ENCODE measurements at regions not wholly inside any gene's neighbourhood (a gene's known extent, or its start where the extent isn't known, plus 50 kb on each side); places are given as distances from the start of the nearest gene placed in this dataset.
A peak's percentile ranks its signal among the peaks of the same experiment; 100 is the strongest.
"Not testable (repeated sequence)": the region's sequence is repeated elsewhere in the genome, so short reads cannot be mapped to it uniquely, and the experiment has no call there.

- no peaks in the 10 kb centered on the region for H3K36me3 ChIP-seq (ENCODE audit: control insufficient read depth in 4 of 4, insufficient read depth in 3 of 4, low read depth in 1 of 4, low read length in 3 of 4)
- H3K4me1 ChIP-seq (ENCODE audit: control insufficient read depth in 4 of 4, insufficient read depth in 4 of 4, low read length in 3 of 4) = peaks cover 0 to 5% (median 0%) of the 10 kb centered on the region in 4 donors
- peaks cover 0 to 11% (median 0%) of the 10 kb centered on the region in 4 donors for H3K9me3 ChIP-seq (ENCODE audit: control insufficient read depth in 4 of 4, low read length in 3 of 4)
- H3K9ac ChIP-seq (ENCODE audit: low read depth in 1 of 2, low read length in 2 of 2) = no peak overlapping the region
- TF ChIP-seq EGR1 (IDR thresholded peaks at IDR 0.05; ENCODE audit: low read depth in 2 of 2) (no peak), FOXA1 (IDR thresholded peaks at IDR 0.05) (no peak)
- TF ChIP-seq, protein P1, sequence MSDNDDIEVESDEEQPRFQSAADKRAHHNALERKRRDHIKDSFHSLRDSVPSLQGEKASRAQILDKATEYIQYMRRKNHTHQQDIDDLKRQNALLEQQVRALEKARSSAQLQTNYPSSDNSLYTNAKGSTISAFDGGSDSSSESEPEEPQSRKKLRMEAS (IDR thresholded peaks at IDR 0.05) = no peak
- H3K4me3 ChIP-seq (ENCODE audit: low read depth in 1 of 3, low read length in 3 of 3) = no peak overlapping the region
- no peak for DNase-seq (ENCODE audit: low spot score)
- no peak overlapping the region for H3K27ac ChIP-seq (ENCODE audit: low read depth in 1 of 2, low read length in 2 of 2)
- WGBS = 84% methylated on average over 2 of the region's 2 CpGs
- H3K27me3 ChIP-seq (ENCODE audit: control insufficient read depth in 4 of 4, insufficient read depth in 4 of 4, low read length in 3 of 4) = no peaks in the 10 kb centered on the region
Measured at GRCh38 chr9:88915916-88916315, 75.4 kb upstream of the S1PR3 start.

GRCh38 chr9:88916894-88917293, 74.4 kb upstream of the S1PR3 start:
- WGBS = 0% methylated on average over 1 of the region's 1 CpG

DNA sequence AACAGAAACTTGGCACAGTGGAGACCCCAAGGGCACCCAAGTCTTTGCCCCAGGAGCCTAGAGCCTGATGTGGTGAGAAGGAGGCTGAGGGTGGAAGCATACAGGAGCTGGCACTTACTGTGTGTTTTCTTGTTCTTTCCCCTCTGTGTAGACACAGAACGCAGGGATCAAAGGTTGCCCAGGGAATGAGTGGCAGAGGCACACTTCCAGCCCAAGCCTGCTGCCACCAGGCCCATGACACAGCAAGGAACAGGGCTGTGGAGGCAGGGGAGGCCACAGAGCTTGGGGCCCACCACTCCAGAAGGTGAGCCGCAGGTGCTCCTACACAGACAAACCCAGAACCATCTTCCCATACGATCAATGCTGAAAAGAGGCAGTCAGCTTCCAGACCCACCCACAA, 73.9 kb upstream of the S1PR3 start:
- H3K27ac ChIP-seq (ENCODE audit: low read depth in 1 of 2, low read length in 2 of 2) = no peak overlapping the region
- H3K9me3 ChIP-seq (ENCODE audit: control insufficient read depth in 4 of 4, low read length in 3 of 4) = peaks cover 0 to 11% (median 0%) of the 10 kb centered on the region in 4 donors
- peaks cover 0 to 5% (median 0%) of the 10 kb centered on the region in 4 donors for H3K4me1 ChIP-seq (ENCODE audit: control insufficient read depth in 4 of 4, insufficient read depth in 4 of 4, low read length in 3 of 4)
- H3K27me3 ChIP-seq (ENCODE audit: control insufficient read depth in 4 of 4, insufficient read depth in 4 of 4, low read length in 3 of 4) = no peaks in the 10 kb centered on the region
- TF ChIP-seq, protein P1 (IDR thresholded peaks at IDR 0.05) = no peak
- TF ChIP-seq HNF4A (conservative IDR thresholded peaks at IDR 0.05) = peak; percentile 34 to 70
- H3K36me3 ChIP-seq (ENCODE audit: control insufficient read depth in 4 of 4, insufficient read depth in 3 of 4, low read depth in 1 of 4, low read length in 3 of 4) = no peaks in the 10 kb centered on the region
- no peak overlapping the region for H3K4me3 ChIP-seq (ENCODE audit: low read depth in 1 of 3, low read length in 3 of 3)
- no peak for DNase-seq (ENCODE audit: low spot score)
- WGBS = 72% methylated on average over 3 of the region's 3 CpGs
- H3K9ac ChIP-seq (ENCODE audit: low read depth in 1 of 2, low read length in 2 of 2) = no peak overlapping the region

More at GRCh38 chr9:88916894-88917293, 74.4 kb upstream of the S1PR3 start:
- DNase-seq (ENCODE audit: low spot score) = no peak
- H3K27me3 ChIP-seq (ENCODE audit: control insufficient read depth in 4 of 4, insufficient read depth in 4 of 4, low read length in 3 of 4) = no peaks in the 10 kb centered on the region
- H3K4me3 ChIP-seq (ENCODE audit: low read depth in 1 of 3, low read length in 3 of 3) = no peak overlapping the region
- H3K4me1 ChIP-seq (ENCODE audit: control insufficient read depth in 4 of 4, insufficient read depth in 4 of 4, low read length in 3 of 4) = peaks cover 0 to 5% (median 0%) of the 10 kb centered on the region in 4 donors
- no peak for TF ChIP-seq NR2F2 (IDR thresholded peaks at IDR 0.05)
- TF ChIP-seq TAF1 (conservative IDR thresholded peaks at IDR 0.05) = no peak
- H3K9ac ChIP-seq (ENCODE audit: low read depth in 1 of 2, low read length in 2 of 2) = no peak overlapping the region
- H3K9me3 ChIP-seq (ENCODE audit: control insufficient read depth in 4 of 4, low read length in 3 of 4) = peaks cover 0 to 11% (median 0%) of the 10 kb centered on the region in 4 donors
- H3K27ac ChIP-seq (ENCODE audit: low read depth in 1 of 2, low read length in 2 of 2) = no peak overlapping the region
- no peaks in the 10 kb centered on the region for H3K36me3 ChIP-seq (ENCODE audit: control insufficient read depth in 4 of 4, insufficient read depth in 3 of 4, low read depth in 1 of 4, low read length in 3 of 4)

GRCh38 chr9:88918537-88918936, 72.7 kb upstream of the S1PR3 start:
- peaks cover 0 to 11% (median 0%) of the 10 kb centered on the region in 4 donors for H3K9me3 ChIP-seq (ENCODE audit: control insufficient read depth in 4 of 4, low read length in 3 of 4)
- WGBS = 71% methylated on average over 1 of the region's 1 CpG
- not testable (repeated sequence) for DNase-seq (ENCODE audit: low spot score); H3K27me3 ChIP-seq (ENCODE audit: control insufficient read depth in 4 of 4, insufficient read depth in 4 of 4, low read length in 3 of 4); H3K4me3 ChIP-seq (ENCODE audit: low read depth in 1 of 3, low read length in 3 of 3); H3K27ac ChIP-seq (ENCODE audit: low read depth in 1 of 2, low read length in 2 of 2); H3K36me3 ChIP-seq (ENCODE audit: control insufficient read depth in 4 of 4, insufficient read depth in 3 of 4, low read depth in 1 of 4, low read length in 3 of 4); H3K9ac ChIP-seq (ENCODE audit: low read depth in 1 of 2, low read length in 2 of 2); H3K4me1 ChIP-seq (ENCODE audit: control insufficient read depth in 4 of 4, insufficient read depth in 4 of 4, low read length in 3 of 4)

DNA sequence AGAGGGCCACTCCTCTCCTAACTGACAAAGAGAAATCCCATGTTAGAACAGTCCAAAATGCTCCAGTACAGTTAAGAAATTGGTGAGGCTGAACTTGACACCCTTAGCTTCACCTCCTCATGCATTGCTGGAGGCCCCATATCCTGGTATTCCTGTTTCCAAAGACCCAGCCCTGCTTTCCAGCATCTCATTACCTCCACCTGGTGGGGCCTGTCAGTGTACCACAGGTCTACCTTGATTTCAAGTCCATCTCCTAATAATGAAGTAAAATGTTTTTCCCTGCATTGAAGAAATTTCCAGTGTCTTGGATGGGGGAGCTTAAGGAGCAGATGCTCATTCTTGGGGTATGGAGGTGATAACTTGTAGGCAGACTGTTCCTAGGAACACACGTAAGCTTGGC, 70.6 kb upstream of the S1PR3 start:
- no peaks in the 10 kb centered on the region for H3K36me3 ChIP-seq (ENCODE audit: control insufficient read depth in 4 of 4, insufficient read depth in 3 of 4, low read depth in 1 of 4, low read length in 3 of 4)
- peaks cover 0 to 5% (median 0%) of the 10 kb centered on the region in 4 donors for H3K4me1 ChIP-seq (ENCODE audit: control insufficient read depth in 4 of 4, insufficient read depth in 4 of 4, low read length in 3 of 4)
- 93% methylated on average over 1 of the region's 1 CpG for WGBS
- peaks cover 0 to 11% (median 0%) of the 10 kb centered on the region in 4 donors for H3K9me3 ChIP-seq (ENCODE audit: control insufficient read depth in 4 of 4, low read length in 3 of 4)
- H3K27me3 ChIP-seq (ENCODE audit: control insufficient read depth in 4 of 4, insufficient read depth in 4 of 4, low read length in 3 of 4) = no peaks in the 10 kb centered on the region
- H3K9ac ChIP-seq (ENCODE audit: low read depth in 1 of 2, low read length in 2 of 2) = no peak overlapping the region
- no peak overlapping the region for H3K4me3 ChIP-seq (ENCODE audit: low read depth in 1 of 3, low read length in 3 of 3)
- no peak for DNase-seq (ENCODE audit: low spot score)
- H3K27ac ChIP-seq (ENCODE audit: low read depth in 1 of 2, low read length in 2 of 2) = no peak overlapping the region
- TF ChIP-seq JUND (IDR thresholded peaks at IDR 0.05) (no peak), SP1 (IDR thresholded peaks at IDR 0.05) (no peak), HNF4A (conservative IDR thresholded peaks at IDR 0.05) (no peak), RAD21 (IDR thresholded peaks at IDR 0.05) (no peak), EGR1 (IDR thresholded peaks at IDR 0.05; ENCODE audit: low read depth in 2 of 2) (no peak), ZBTB33 (IDR thresholded peaks at IDR 0.05) (no peak)
- TF ChIP-seq, protein P2, sequence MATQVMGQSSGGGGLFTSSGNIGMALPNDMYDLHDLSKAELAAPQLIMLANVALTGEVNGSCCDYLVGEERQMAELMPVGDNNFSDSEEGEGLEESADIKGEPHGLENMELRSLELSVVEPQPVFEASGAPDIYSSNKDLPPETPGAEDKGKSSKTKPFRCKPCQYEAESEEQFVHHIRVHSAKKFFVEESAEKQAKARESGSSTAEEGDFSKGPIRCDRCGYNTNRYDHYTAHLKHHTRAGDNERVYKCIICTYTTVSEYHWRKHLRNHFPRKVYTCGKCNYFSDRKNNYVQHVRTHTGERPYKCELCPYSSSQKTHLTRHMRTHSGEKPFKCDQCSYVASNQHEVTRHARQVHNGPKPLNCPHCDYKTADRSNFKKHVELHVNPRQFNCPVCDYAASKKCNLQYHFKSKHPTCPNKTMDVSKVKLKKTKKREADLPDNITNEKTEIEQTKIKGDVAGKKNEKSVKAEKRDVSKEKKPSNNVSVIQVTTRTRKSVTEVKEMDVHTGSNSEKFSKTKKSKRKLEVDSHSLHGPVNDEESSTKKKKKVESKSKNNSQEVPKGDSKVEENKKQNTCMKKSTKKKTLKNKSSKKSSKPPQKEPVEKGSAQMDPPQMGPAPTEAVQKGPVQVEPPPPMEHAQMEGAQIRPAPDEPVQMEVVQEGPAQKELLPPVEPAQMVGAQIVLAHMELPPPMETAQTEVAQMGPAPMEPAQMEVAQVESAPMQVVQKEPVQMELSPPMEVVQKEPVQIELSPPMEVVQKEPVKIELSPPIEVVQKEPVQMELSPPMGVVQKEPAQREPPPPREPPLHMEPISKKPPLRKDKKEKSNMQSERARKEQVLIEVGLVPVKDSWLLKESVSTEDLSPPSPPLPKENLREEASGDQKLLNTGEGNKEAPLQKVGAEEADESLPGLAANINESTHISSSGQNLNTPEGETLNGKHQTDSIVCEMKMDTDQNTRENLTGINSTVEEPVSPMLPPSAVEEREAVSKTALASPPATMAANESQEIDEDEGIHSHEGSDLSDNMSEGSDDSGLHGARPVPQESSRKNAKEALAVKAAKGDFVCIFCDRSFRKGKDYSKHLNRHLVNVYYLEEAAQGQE (IDR thresholded peaks at IDR 0.05) = no peak

Measured in liver (tissue), 7 donors.